Panc1 (cell line): ENCODE measurements at regions not wholly inside any gene's neighbourhood (a gene's known extent, or its start where the extent isn't known, plus 50 kb on each side); places are given as distances from the start of the nearest gene placed in this dataset.

Source experiments
- CTCF ChIP-seq: fragments of 450-650 bp; IDR thresholded peaks from 2 replicates; pipeline ENCODE4 v1.5.1; 2017; ENCODE audit warnings: mild to moderate bottlenecking
- SIN3A ChIP-seq: IDR thresholded peaks from 2 replicates; pipeline ENCODE4 v1.6.1; 2012; ENCODE audit warnings: low read depth, mild to moderate bottlenecking, low read length, moderate library complexity, borderline replicate concordance; ENCODE audit not compliant: insufficient read depth
- TCF7L2 ChIP-seq: IDR thresholded peaks from 2 replicates; pipeline ENCODE4 v1.6.1; 2011; ENCODE audit warnings: mild to moderate bottlenecking, low read depth, low read length, inconsistent platforms

- TF ChIP-seq CTCF = no peak
- TF ChIP-seq SIN3A = no peak
- no peak for TF ChIP-seq TCF7L2
Measured at GRCh38 chr10:84826704-84827103, 498.3 kb downstream of the CCSER2 start.
